ENCODE measurements at regions not wholly inside any gene's neighbourhood (a gene's known extent, or its start where the extent isn't known, plus 50 kb on each side); places are given as distances from the start of the nearest gene placed in this dataset.

DNA sequence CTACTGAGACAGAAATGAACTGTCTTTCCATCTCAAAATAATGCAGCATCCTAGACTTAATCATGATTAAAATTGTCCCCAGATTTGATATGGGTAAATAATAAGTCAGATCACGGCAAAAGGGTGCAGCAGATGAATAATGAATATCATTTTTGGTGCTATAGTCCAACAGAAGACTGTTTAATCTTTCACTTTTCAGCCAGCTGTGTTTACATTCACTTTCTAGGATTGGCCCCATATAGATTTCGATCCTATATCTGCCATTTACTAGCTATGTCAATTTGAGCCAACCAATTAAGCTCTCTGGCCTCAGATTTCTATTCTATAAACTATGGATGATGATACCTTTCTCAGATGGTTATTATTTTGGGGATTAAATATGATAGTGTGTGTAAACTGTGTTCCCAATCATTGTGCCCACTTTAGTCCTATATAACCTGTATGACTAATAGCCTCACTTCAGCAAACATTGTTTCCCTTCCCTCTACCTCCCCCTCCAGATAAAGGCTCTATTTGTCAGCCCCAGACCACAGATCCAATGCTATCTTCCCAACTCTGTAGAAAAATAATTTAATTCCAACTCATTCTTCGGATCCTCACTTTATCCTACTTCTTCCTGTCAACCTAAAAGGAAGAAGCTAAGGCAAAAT, 53.6 kb upstream of the NT5E start:
- no peak for ATAC-seq
- Mint-ChIP-seq H3K4me1 (peaks cover 17% of the 10 kb centered on the region), H3K27me3 (ENCODE audit: low read depth) (no peaks in the 10 kb centered on the region; the same call in 1 of the 2 replicates), H3K9me3 (peaks cover 15% of the 10 kb centered on the region), H3K27ac (no peak overlapping the region), H3K4me3 (no peak overlapping the region), H3K36me3 (no peaks in the 10 kb centered on the region)
- TF ChIP-seq, protein P1, sequence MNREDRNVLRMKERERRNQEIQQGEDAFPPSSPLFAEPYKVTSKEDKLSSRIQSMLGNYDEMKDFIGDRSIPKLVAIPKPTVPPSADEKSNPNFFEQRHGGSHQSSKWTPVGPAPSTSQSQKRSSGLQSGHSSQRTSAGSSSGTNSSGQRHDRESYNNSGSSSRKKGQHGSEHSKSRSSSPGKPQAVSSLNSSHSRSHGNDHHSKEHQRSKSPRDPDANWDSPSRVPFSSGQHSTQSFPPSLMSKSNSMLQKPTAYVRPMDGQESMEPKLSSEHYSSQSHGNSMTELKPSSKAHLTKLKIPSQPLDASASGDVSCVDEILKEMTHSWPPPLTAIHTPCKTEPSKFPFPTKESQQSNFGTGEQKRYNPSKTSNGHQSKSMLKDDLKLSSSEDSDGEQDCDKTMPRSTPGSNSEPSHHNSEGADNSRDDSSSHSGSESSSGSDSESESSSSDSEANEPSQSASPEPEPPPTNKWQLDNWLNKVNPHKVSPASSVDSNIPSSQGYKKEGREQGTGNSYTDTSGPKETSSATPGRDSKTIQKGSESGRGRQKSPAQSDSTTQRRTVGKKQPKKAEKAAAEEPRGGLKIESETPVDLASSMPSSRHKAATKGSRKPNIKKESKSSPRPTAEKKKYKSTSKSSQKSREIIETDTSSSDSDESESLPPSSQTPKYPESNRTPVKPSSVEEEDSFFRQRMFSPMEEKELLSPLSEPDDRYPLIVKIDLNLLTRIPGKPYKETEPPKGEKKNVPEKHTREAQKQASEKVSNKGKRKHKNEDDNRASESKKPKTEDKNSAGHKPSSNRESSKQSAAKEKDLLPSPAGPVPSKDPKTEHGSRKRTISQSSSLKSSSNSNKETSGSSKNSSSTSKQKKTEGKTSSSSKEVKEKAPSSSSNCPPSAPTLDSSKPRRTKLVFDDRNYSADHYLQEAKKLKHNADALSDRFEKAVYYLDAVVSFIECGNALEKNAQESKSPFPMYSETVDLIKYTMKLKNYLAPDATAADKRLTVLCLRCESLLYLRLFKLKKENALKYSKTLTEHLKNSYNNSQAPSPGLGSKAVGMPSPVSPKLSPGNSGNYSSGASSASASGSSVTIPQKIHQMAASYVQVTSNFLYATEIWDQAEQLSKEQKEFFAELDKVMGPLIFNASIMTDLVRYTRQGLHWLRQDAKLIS (CRISPR knock-in tag; IDR thresholded peaks at IDR 0.05; ENCODE audit: borderline replicate concordance) = no peak
- TF ChIP-seq RORB (CRISPR knock-in tag; IDR thresholded peaks at IDR 0.05) (no peak), NFYB (CRISPR knock-in tag; conservative IDR thresholded peaks at IDR 0.05; ENCODE audit: low read depth) (no peak), ZBTB21 (CRISPR knock-in tag; IDR thresholded peaks at IDR 0.05; ENCODE audit: borderline replicate concordance) (no peak), JUN (CRISPR knock-in tag; IDR thresholded peaks at IDR 0.05) (no peak)
- TF ChIP-seq, protein P2, sequence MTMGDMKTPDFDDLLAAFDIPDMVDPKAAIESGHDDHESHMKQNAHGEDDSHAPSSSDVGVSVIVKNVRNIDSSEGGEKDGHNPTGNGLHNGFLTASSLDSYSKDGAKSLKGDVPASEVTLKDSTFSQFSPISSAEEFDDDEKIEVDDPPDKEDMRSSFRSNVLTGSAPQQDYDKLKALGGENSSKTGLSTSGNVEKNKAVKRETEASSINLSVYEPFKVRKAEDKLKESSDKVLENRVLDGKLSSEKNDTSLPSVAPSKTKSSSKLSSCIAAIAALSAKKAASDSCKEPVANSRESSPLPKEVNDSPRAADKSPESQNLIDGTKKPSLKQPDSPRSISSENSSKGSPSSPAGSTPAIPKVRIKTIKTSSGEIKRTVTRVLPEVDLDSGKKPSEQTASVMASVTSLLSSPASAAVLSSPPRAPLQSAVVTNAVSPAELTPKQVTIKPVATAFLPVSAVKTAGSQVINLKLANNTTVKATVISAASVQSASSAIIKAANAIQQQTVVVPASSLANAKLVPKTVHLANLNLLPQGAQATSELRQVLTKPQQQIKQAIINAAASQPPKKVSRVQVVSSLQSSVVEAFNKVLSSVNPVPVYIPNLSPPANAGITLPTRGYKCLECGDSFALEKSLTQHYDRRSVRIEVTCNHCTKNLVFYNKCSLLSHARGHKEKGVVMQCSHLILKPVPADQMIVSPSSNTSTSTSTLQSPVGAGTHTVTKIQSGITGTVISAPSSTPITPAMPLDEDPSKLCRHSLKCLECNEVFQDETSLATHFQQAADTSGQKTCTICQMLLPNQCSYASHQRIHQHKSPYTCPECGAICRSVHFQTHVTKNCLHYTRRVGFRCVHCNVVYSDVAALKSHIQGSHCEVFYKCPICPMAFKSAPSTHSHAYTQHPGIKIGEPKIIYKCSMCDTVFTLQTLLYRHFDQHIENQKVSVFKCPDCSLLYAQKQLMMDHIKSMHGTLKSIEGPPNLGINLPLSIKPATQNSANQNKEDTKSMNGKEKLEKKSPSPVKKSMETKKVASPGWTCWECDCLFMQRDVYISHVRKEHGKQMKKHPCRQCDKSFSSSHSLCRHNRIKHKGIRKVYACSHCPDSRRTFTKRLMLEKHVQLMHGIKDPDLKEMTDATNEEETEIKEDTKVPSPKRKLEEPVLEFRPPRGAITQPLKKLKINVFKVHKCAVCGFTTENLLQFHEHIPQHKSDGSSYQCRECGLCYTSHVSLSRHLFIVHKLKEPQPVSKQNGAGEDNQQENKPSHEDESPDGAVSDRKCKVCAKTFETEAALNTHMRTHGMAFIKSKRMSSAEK (CRISPR knock-in tag; IDR thresholded peaks at IDR 0.05; ENCODE audit: borderline replicate concordance) = no peak
- TF ChIP-seq, protein P3, sequence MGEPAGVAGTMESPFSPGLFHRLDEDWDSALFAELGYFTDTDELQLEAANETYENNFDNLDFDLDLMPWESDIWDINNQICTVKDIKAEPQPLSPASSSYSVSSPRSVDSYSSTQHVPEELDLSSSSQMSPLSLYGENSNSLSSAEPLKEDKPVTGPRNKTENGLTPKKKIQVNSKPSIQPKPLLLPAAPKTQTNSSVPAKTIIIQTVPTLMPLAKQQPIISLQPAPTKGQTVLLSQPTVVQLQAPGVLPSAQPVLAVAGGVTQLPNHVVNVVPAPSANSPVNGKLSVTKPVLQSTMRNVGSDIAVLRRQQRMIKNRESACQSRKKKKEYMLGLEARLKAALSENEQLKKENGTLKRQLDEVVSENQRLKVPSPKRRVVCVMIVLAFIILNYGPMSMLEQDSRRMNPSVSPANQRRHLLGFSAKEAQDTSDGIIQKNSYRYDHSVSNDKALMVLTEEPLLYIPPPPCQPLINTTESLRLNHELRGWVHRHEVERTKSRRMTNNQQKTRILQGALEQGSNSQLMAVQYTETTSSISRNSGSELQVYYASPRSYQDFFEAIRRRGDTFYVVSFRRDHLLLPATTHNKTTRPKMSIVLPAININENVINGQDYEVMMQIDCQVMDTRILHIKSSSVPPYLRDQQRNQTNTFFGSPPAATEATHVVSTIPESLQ (CRISPR knock-in tag; IDR thresholded peaks at IDR 0.05) = no peak
- ChIA-PET CTCF (no interaction called here), POLR2A (no interaction called here)
- no peak for DNase-seq (ENCODE audit: low spot score)

DNA sequence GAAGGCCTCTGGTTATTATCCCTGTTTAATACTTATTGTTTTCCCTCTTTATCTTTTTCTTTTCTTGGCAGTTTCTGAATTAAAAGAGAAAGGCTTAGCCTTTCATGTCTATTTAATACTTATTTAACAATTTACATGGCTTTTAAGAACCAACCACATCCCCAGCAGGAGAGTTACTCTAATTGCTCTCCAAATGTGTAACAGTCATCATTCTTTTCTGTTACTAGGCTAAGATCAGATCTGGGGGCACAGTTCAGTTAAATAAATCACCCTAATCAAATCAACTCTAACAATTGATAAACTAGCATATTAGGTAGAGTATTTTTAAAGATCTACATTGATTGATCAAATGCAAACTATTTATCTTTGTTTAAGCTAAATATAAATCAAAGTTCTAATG, 54.1 kb upstream of the NT5E start:
- ChIA-PET CTCF (no interaction called here), POLR2A (no interaction called here)
- H3K9me3 Mint-ChIP-seq = peaks cover 15% of the 10 kb centered on the region
- no peaks in the 10 kb centered on the region; the same call in 1 of the 2 replicates for H3K27me3 Mint-ChIP-seq (ENCODE audit: low read depth)
- no peaks in the 10 kb centered on the region for H3K36me3 Mint-ChIP-seq
- H3K27ac Mint-ChIP-seq = no peak overlapping the region
- ATAC-seq (no peak), DNase-seq (ENCODE audit: low spot score) (no peak)
- no peak overlapping the region for H3K4me3 Mint-ChIP-seq
- no peak for TF ChIP-seq TCF7 (CRISPR knock-in tag; IDR thresholded peaks at IDR 0.05; ENCODE audit: low read depth)
- TF ChIP-seq OVOL2 (CRISPR knock-in tag; IDR thresholded peaks at IDR 0.05; ENCODE audit: borderline replicate concordance) = no peak
- H3K4me1 Mint-ChIP-seq = peaks cover 13% of the 10 kb centered on the region

DNA sequence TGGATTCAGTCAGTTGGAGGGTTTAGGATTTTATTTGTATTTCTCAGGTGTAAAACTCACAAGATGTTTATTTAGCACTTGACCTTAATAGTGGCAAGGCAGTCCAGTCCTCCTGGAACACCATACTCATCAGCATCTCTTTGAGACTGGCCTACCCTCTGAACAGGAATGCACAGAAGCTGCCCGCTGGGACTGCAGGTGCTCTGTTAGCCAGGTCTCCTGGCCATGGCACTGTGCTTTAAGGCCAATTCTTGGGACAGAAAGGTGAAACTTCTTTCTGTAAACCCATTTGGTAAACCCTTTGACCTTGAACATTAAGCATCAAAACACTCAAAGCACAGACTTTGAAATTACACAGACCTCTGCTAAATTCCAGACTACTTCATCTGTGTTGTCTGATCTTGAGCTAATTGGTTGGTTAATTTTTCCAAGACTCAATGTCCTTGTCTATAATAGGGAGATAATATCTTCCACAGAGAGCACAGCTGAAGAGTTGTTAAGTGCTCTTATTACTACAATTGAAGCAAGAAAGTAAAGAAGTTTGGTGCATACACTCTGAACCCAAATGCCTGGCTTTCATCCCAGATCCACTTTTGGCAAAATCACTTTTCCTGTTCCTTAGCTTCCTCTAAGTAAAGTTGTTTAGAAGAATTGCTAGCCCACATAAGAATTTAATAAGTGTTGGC, 54.9 kb upstream of the NT5E start:
- DNase-seq (ENCODE audit: low spot score) (no peak), ATAC-seq (no peak)
- H3K9me3 Mint-ChIP-seq = peaks cover 15% of the 10 kb centered on the region
- peaks cover 10% of the 10 kb centered on the region; the same call in 1 of the 2 replicates for H3K4me1 Mint-ChIP-seq
- H3K27me3 Mint-ChIP-seq (ENCODE audit: low read depth) = no peaks in the 10 kb centered on the region; the same call in 1 of the 2 replicates
- no peak overlapping the region for H3K4me3 Mint-ChIP-seq
- H3K36me3 Mint-ChIP-seq = no peaks in the 10 kb centered on the region
- H3K27ac Mint-ChIP-seq = no peak overlapping the region
- ChIA-PET POLR2A (no interaction called here), CTCF (no interaction called here)
- TF ChIP-seq, protein P2 (CRISPR knock-in tag; IDR thresholded peaks at IDR 0.05; ENCODE audit: borderline replicate concordance) = no peak
- TF ChIP-seq, protein P4, sequence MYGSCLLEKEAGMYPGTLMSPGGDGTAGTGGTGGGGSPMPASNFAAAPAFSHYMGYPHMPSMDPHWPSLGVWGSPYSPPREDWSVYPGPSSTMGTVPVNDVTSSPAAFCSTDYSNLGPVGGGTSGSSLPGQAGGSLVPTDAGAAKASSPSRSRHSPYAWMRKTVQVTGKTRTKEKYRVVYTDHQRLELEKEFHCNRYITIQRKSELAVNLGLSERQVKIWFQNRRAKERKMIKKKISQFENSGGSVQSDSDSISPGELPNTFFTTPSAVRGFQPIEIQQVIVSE (CRISPR knock-in tag; IDR thresholded peaks at IDR 0.05; ENCODE audit: borderline replicate concordance) = no peak
- TF ChIP-seq NFYB (CRISPR knock-in tag; conservative IDR thresholded peaks at IDR 0.05; ENCODE audit: low read depth) = no peak
- TF ChIP-seq CREB1 (CRISPR knock-in tag; IDR thresholded peaks at IDR 0.05) = no peak
- no peak for TF ChIP-seq ESRRA (CRISPR knock-in tag; IDR thresholded peaks at IDR 0.05; ENCODE audit: borderline replicate concordance)
- TF ChIP-seq KAT7 (CRISPR knock-in tag; IDR thresholded peaks at IDR 0.05; ENCODE audit: borderline replicate concordance) = no peak

All from WTC11 (cell line).